ENCODE measurements at regions not wholly inside any gene's neighbourhood (a gene's known extent, or its start where the extent isn't known, plus 50 kb on each side); places are given as distances from the start of the nearest gene placed in this dataset.

GRCh38 chr2:12094134-12094533 lies 347.7 kb downstream of the LPIN1 start:
- H3K79me2 ChIP-seq (ENCODE audit: low read length), result no peaks in the 10 kb centered on the region
- no peak for TF ChIP-seq EZH2phosphoT487 (IDR thresholded peaks at IDR 0.05; ENCODE audit: low read depth)
- TF ChIP-seq CTCF (IDR thresholded peaks at IDR 0.05; ENCODE audit: low read depth, low read length), result no peak
- H4K20me1 ChIP-seq (ENCODE audit: insufficient read depth, low read length), result no peaks in the 10 kb centered on the region
- 0 out of 2 replicates have a peak, but pooled peaks cover 3% of the 10 kb centered on the region for H3K27me3 ChIP-seq (ENCODE audit: low read depth, low read length)
- no peaks in the 10 kb centered on the region for H3K36me3 ChIP-seq (replicated peaks; ENCODE audit: low read depth, low read length)
- H3K9me3 ChIP-seq (ENCODE audit: insufficient read depth, low read length), result no peaks in the 10 kb centered on the region
- no peaks in the 10 kb centered on the region for H3K4me1 ChIP-seq (ENCODE audit: low read length)
- no peak overlapping the region for H3K27ac ChIP-seq (ENCODE audit: low read length)
- H3K9ac ChIP-seq (ENCODE audit: low read length), result no peak overlapping the region
- no peak overlapping the region for H3K4me2 ChIP-seq (ENCODE audit: low read length)
- H2AFZ ChIP-seq (ENCODE audit: low read depth, low read length), result no peak overlapping the region
- H3K4me3 ChIP-seq (ENCODE audit: low read length), result no peak overlapping the region

GRCh38 chr2:12096051-12096787 lies 349.8 kb downstream of the LPIN1 start:
- TF ChIP-seq CTCF (IDR thresholded peaks at IDR 0.05; ENCODE audit: low read depth, low read length) (no peak), EZH2phosphoT487 (IDR thresholded peaks at IDR 0.05; ENCODE audit: low read depth) (no peak)
- no peaks in the 10 kb centered on the region for H3K79me2 ChIP-seq (ENCODE audit: low read length)
- H3K36me3 ChIP-seq (replicated peaks; ENCODE audit: low read depth, low read length), result no peaks in the 10 kb centered on the region
- 0 out of 2 replicates have a peak, but pooled peaks cover 6% of the 10 kb centered on the region for H3K27me3 ChIP-seq (ENCODE audit: low read depth, low read length)
- H3K9me3 ChIP-seq (ENCODE audit: insufficient read depth, low read length), result no peaks in the 10 kb centered on the region
- no peaks in the 10 kb centered on the region for H3K4me1 ChIP-seq (ENCODE audit: low read length)
- no peak overlapping the region for H2AFZ ChIP-seq (ENCODE audit: low read depth, low read length)
- H4K20me1 ChIP-seq (ENCODE audit: insufficient read depth, low read length), result no peaks in the 10 kb centered on the region
- H3K9ac ChIP-seq (ENCODE audit: low read length), result no peak overlapping the region
- no peak overlapping the region for H3K4me3 ChIP-seq (ENCODE audit: low read length)
- H3K27ac ChIP-seq (ENCODE audit: low read length), result no peak overlapping the region
- H3K4me2 ChIP-seq (ENCODE audit: low read length), result no peak overlapping the region

- Histone ChIP-seq H3K4me1 (ENCODE audit: low read length) (no peaks in the 10 kb centered on the region), H3K36me3 (replicated peaks; ENCODE audit: low read depth, low read length) (no peaks in the 10 kb centered on the region), H3K9ac (ENCODE audit: low read length) (no peak overlapping the region), H3K9me3 (ENCODE audit: insufficient read depth, low read length) (no peaks in the 10 kb centered on the region), H4K20me1 (ENCODE audit: insufficient read depth, low read length) (no peaks in the 10 kb centered on the region), H2AFZ (ENCODE audit: low read depth, low read length) (no peak overlapping the region), H3K27me3 (ENCODE audit: low read depth, low read length) (0 out of 2 replicates have a peak, but pooled peaks cover 6% of the 10 kb centered on the region), H3K4me3 (ENCODE audit: low read length) (no peak overlapping the region), H3K79me2 (ENCODE audit: low read length) (no peaks in the 10 kb centered on the region), H3K4me2 (ENCODE audit: low read length) (no peak overlapping the region), H3K27ac (ENCODE audit: low read length) (no peak overlapping the region)
- no peak for TF ChIP-seq EZH2phosphoT487 (IDR thresholded peaks at IDR 0.05; ENCODE audit: low read depth)
- no peak for TF ChIP-seq CTCF (IDR thresholded peaks at IDR 0.05; ENCODE audit: low read depth, low read length)
Observed at GRCh38 chr2:12096788-12097449, 350.5 kb downstream of the LPIN1 start.

- Histone ChIP-seq H3K27ac (ENCODE audit: low read length) (no peak overlapping the region), H3K4me2 (ENCODE audit: low read length) (no peak overlapping the region), H4K20me1 (ENCODE audit: insufficient read depth, low read length) (no peaks in the 10 kb centered on the region), H3K4me1 (ENCODE audit: low read length) (no peaks in the 10 kb centered on the region), H3K9ac (ENCODE audit: low read length) (no peak overlapping the region), H3K4me3 (ENCODE audit: low read length) (no peak overlapping the region), H3K9me3 (ENCODE audit: insufficient read depth, low read length) (no peaks in the 10 kb centered on the region), H3K36me3 (replicated peaks; ENCODE audit: low read depth, low read length) (no peaks in the 10 kb centered on the region), H2AFZ (ENCODE audit: low read depth, low read length) (no peak overlapping the region), H3K79me2 (ENCODE audit: low read length) (no peaks in the 10 kb centered on the region), H3K27me3 (ENCODE audit: low read depth, low read length) (0 out of 2 replicates have a peak, but pooled peaks cover 6% of the 10 kb centered on the region)
- no peak for TF ChIP-seq EZH2phosphoT487 (IDR thresholded peaks at IDR 0.05; ENCODE audit: low read depth)
- 0 out of 2 replicates have a peak, but pooled peaks have one; percentile 7 for TF ChIP-seq CTCF (IDR thresholded peaks at IDR 0.05; ENCODE audit: low read depth, low read length)
Observed at GRCh38 chr2:12097859-12098258, 351.4 kb downstream of the LPIN1 start.
